ENCODE measurements at regions not wholly inside any gene's neighbourhood (a gene's known extent, or its start where the extent isn't known, plus 50 kb on each side); places are given as distances from the start of the nearest gene placed in this dataset.

GRCh38 chr10:29924436-29924835, 134.9 kb downstream of the JCAD start:
- TF ChIP-seq, protein P1, sequence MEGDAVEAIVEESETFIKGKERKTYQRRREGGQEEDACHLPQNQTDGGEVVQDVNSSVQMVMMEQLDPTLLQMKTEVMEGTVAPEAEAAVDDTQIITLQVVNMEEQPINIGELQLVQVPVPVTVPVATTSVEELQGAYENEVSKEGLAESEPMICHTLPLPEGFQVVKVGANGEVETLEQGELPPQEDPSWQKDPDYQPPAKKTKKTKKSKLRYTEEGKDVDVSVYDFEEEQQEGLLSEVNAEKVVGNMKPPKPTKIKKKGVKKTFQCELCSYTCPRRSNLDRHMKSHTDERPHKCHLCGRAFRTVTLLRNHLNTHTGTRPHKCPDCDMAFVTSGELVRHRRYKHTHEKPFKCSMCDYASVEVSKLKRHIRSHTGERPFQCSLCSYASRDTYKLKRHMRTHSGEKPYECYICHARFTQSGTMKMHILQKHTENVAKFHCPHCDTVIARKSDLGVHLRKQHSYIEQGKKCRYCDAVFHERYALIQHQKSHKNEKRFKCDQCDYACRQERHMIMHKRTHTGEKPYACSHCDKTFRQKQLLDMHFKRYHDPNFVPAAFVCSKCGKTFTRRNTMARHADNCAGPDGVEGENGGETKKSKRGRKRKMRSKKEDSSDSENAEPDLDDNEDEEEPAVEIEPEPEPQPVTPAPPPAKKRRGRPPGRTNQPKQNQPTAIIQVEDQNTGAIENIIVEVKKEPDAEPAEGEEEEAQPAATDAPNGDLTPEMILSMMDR (IDR thresholded peaks at IDR 0.05): no peak
- no peak for TF ChIP-seq POLR2A (IDR thresholded peaks at IDR 0.05)

Data from lower leg skin (tissue), 3 donors.